CD14-positive monocyte (primary cell): ENCODE measurements at regions not wholly inside any gene's neighbourhood (a gene's known extent, or its start where the extent isn't known, plus 50 kb on each side); places are given as distances from the start of the nearest gene placed in this dataset.

ENCODE experiments used
- DNase-seq, 3 donors: peaks; one replicate each; pipeline ENCODE4 v3.0.0-alpha.2; 2011 to 2022
- H2AFZ ChIP-seq: 2 replicates; pipeline ENCODE4 v1.6.0; 2012; ENCODE audit warnings: mild to moderate bottlenecking, low read depth, low read length, inconsistent platforms; ENCODE audit not compliant: insufficient read depth, poor library complexity, severe bottlenecking
- H3K27ac ChIP-seq, 2 donors: 1 replicate in 1 of 2; 2 replicates in 1 of 2; pipeline ENCODE4 v1.5.1; 2012 to 2013; ENCODE audit warnings: low read length in 2 of 2, control low read depth in 1 of 2, inconsistent platforms in 1 of 2, low read depth in 1 of 2, mild to moderate bottlenecking in 1 of 2
- H3K27me3 ChIP-seq, 2 donors: one replicate each; pipeline versions ENCODE4 v1.6.0 to v1.6.1; 2011 to 2013; ENCODE audit warnings: low read length in 2 of 2; ENCODE audit not compliant: control insufficient read depth in 2 of 2, insufficient read depth in 2 of 2
- H3K36me3 ChIP-seq, 2 donors: replicated peaks in 1 of 2; 1 replicate in 1 of 2; 2 replicates in 1 of 2; pipeline versions ENCODE4 v1.5.1 to v1.6.1; 2012 to 2013; ENCODE audit warnings: low read length in 2 of 2, control low read depth in 1 of 2, inconsistent platforms in 1 of 2, mild to moderate bottlenecking in 1 of 2; ENCODE audit not compliant: insufficient read depth in 2 of 2, control insufficient read depth in 1 of 2
- H3K4me1 ChIP-seq, 2 donors: 1 replicate in 1 of 2; 2 replicates in 1 of 2; pipeline versions ENCODE4 v1.5.1 to v1.6.1; 2012 to 2013; ENCODE audit warnings: low read length in 2 of 2, control low read depth in 1 of 2, inconsistent platforms in 1 of 2, mild to moderate bottlenecking in 1 of 2, moderate library complexity in 1 of 2; ENCODE audit not compliant: insufficient read depth in 2 of 2, control insufficient read depth in 1 of 2
- H3K4me2 ChIP-seq: replicated peaks from 2 replicates; pipeline ENCODE3; 2012; ENCODE audit warnings: low read length, moderate library complexity, mild to moderate bottlenecking; ENCODE audit not compliant: poor library complexity, severe bottlenecking; ENCODE audit errors: extremely low read depth
- H3K4me3 ChIP-seq, 3 experiments: fragments of 200-600 bp in 1 of 3; sonication (generic) in 1 of 3; replicated peaks in 1 of 3; 1 replicate in 2 of 3; 2 replicates in 1 of 3; pipeline ENCODE4 v1.5.1; 2011 to 2013; ENCODE audit warnings: low read length in 3 of 3, mild to moderate bottlenecking in 3 of 3, control low read depth in 2 of 3, low read depth in 2 of 3, inconsistent platforms in 1 of 3, moderate library complexity in 1 of 3
- H3K79me2 ChIP-seq: 2 replicates; pipeline ENCODE4 v1.6.0; 2012; ENCODE audit warnings: mild to moderate bottlenecking, control low read depth, inconsistent platforms, low read length, moderate library complexity; ENCODE audit not compliant: insufficient read depth
- H3K9ac ChIP-seq: 2 replicates; pipeline ENCODE4 v1.6.0; 2017; ENCODE audit warnings: low read length, mild to moderate bottlenecking; ENCODE audit not compliant: insufficient read depth, poor library complexity, severe bottlenecking
- H3K9me3 ChIP-seq, 2 donors: replicated peaks in 1 of 2; 1 replicate in 1 of 2; 2 replicates in 1 of 2; pipeline versions ENCODE4 v1.5.1 to v1.6.1; 2012 to 2013; ENCODE audit warnings: low read length in 2 of 2, control low read depth in 1 of 2; ENCODE audit not compliant: control insufficient read depth in 1 of 2, insufficient read depth in 1 of 2
- H4K20me1 ChIP-seq: 2 replicates; pipeline ENCODE4 v1.6.0; 2012; ENCODE audit warnings: mild to moderate bottlenecking, low read length, control low read depth, moderate library complexity; ENCODE audit not compliant: insufficient read depth
- H3K27ac Mint-ChIP-seq, 7 donors: one replicate each; pipeline ENCODE4 v1.8.0; 2020; ENCODE audit warnings: mild to moderate bottlenecking in 7 of 7, mixed read lengths in 7 of 7, moderate library complexity in 6 of 7, inconsistent platforms in 2 of 7
- H3K27me3 Mint-ChIP-seq, 3 donors: one replicate each; pipeline ENCODE4 v1.8.0; 2021 to 2022; ENCODE audit warnings: low read depth in 3 of 3, mild to moderate bottlenecking in 3 of 3, mixed read lengths in 3 of 3, moderate library complexity in 3 of 3, inconsistent platforms in 1 of 3
- H3K36me3 Mint-ChIP-seq, 2 donors: one replicate each; pipeline ENCODE4 v1.8.0; 2020; ENCODE audit warnings: mixed read lengths in 2 of 2, inconsistent platforms in 1 of 2, mild to moderate bottlenecking in 1 of 2
- H3K4me1 Mint-ChIP-seq: one replicate; pipeline ENCODE4 v1.8.0; 2020; ENCODE audit warnings: mild to moderate bottlenecking, mixed read lengths
- H3K4me3 Mint-ChIP-seq, 2 donors: one replicate each; pipeline ENCODE4 v1.8.0; 2020; ENCODE audit warnings: mild to moderate bottlenecking in 2 of 2, mixed read lengths in 2 of 2, moderate library complexity in 1 of 2
- H3K9me3 Mint-ChIP-seq, 7 donors: one replicate each; pipeline ENCODE4 v1.8.0; 2020 to 2022; ENCODE audit warnings: mixed read lengths in 7 of 7, mild to moderate bottlenecking in 6 of 7, moderate library complexity in 6 of 7, inconsistent platforms in 2 of 7
- intact Hi-C, 2 donors: fragments of 100-400 bp; cut with micrococcal nuclease; formaldehyde crosslinking; loops; one replicate each; pipeline versions ENCODE4 v1.15.0 to v1.15.1; 2023
- TF ChIP-seq, protein P1 (sequence below): fragments of 200-600 bp; IDR thresholded peaks from one replicate; pipeline ENCODE4 v1.8.0; 2022; ENCODE audit warnings: antibody characterized with exemption, mild to moderate bottlenecking

GRCh38 chr5:112006721-112007120 lies 249.7 kb upstream of the NREP start:
- peaks cover 10% of the 10 kb centered on the region for H3K4me1 Mint-ChIP-seq
- Histone ChIP-seq H3K79me2 (no peaks in the 10 kb centered on the region), H3K4me2 (no peak overlapping the region), H3K27ac (no peak overlapping the region), H3K9me3 (no peaks in the 10 kb centered on the region), H3K9ac (no peak overlapping the region), H3K36me3 (no peaks in the 10 kb centered on the region), H4K20me1 (no peaks in the 10 kb centered on the region), H3K4me1 (no peaks in the 10 kb centered on the region), H2AFZ (no peak overlapping the region), H3K4me3 (no peak overlapping the region), H3K27me3 (no peaks in the 10 kb centered on the region)
- H3K9me3 Mint-ChIP-seq, result peaks cover 0 to 5% (median 0%) of the 10 kb centered on the region in 7 donors
- no peak overlapping the region for H3K4me3 Mint-ChIP-seq
- H3K36me3 Mint-ChIP-seq, result no peaks in the 10 kb centered on the region
- no peaks in the 10 kb centered on the region for H3K27me3 Mint-ChIP-seq
- no peak overlapping the region for H3K27ac Mint-ChIP-seq
- TF ChIP-seq, protein P1, sequence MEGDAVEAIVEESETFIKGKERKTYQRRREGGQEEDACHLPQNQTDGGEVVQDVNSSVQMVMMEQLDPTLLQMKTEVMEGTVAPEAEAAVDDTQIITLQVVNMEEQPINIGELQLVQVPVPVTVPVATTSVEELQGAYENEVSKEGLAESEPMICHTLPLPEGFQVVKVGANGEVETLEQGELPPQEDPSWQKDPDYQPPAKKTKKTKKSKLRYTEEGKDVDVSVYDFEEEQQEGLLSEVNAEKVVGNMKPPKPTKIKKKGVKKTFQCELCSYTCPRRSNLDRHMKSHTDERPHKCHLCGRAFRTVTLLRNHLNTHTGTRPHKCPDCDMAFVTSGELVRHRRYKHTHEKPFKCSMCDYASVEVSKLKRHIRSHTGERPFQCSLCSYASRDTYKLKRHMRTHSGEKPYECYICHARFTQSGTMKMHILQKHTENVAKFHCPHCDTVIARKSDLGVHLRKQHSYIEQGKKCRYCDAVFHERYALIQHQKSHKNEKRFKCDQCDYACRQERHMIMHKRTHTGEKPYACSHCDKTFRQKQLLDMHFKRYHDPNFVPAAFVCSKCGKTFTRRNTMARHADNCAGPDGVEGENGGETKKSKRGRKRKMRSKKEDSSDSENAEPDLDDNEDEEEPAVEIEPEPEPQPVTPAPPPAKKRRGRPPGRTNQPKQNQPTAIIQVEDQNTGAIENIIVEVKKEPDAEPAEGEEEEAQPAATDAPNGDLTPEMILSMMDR, result no peak
- intact Hi-C loops, result no loop called here
- DNase-seq, result peak in 2 of 3 donors; percentile 2 to 69

DNA sequence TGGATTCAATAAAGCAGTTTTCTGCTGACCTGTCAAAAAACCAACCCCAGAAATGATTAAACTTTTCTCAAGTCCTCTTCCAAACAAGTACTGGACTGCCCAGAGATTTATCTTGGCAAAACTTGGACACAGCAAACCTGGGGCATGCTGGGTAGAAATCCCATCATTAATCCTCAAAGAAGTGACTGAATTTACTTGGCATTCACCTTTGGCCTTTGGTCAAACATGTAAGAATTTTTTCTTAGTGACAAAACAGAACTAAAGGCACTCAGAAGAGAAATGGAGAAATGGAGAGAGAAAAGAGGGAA lies 248.6 kb upstream of the NREP start:
- Mint-ChIP-seq H3K4me1 (peaks cover 10% of the 10 kb centered on the region), H3K4me3 (no peak overlapping the region), H3K36me3 (no peaks in the 10 kb centered on the region), H3K27me3 (no peaks in the 10 kb centered on the region), H3K9me3 (peaks cover 0 to 4% (median 0%) of the 10 kb centered on the region in 7 donors), H3K27ac (no peak overlapping the region)
- DNase-seq, result no peak
- Histone ChIP-seq H2AFZ (no peak overlapping the region), H3K4me2 (no peak overlapping the region), H3K4me1 (no peaks in the 10 kb centered on the region), H4K20me1 (no peaks in the 10 kb centered on the region), H3K79me2 (no peaks in the 10 kb centered on the region), H3K4me3 (no peak overlapping the region), H3K27me3 (no peaks in the 10 kb centered on the region), H3K9me3 (no peaks in the 10 kb centered on the region), H3K36me3 (no peaks in the 10 kb centered on the region), H3K27ac (no peak overlapping the region), H3K9ac (no peak overlapping the region)
- intact Hi-C loops, result no loop called here
- TF ChIP-seq, protein P1, result no peak
